ENCODE measurements at regions not wholly inside any gene's neighbourhood (a gene's known extent, or its start where the extent isn't known, plus 50 kb on each side); places are given as distances from the start of the nearest gene placed in this dataset.

DNA sequence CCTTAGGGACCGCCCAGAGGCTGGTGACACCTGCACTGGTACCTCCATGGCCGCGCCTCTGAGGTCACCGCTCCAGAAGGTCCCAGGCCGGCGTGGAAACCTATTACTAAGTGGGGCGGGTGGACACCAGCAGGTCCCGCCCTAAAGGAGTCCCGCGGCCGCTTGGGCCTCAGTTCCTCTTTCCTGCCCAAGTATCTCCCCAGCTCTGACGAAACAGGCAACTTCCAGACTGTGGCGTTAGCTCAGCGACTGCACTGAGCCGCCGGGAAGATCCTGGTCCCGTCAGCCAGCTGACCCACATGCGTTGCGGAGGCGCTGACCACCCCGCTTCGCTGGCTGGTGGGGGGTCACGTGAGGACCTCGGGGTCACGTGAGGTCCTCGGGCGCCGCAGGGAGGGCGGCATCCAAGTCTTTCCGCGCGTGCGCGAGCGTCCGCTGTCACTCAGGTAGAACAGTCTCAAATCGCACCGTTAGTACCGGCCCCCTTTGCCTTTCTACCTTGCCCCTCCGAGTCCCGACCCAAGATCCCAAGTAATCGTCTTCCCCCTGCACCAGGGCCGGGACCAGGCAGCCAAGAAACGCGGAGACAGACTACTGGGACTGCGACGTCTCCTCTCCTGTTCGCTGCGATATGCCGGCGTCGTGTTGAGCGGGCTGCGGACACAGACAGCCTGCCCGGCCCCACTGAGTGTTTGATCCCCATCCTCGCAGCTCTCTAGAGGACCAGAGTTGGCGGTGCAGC is 53.7 kb upstream of the KDM4C start:
- no peaks in the 10 kb centered on the region for H3K9me3 ChIP-seq
- WGBS, 2 donors = 0 to 1% methylated on average over 2 to 53 of the region's 57 CpGs

DNA sequence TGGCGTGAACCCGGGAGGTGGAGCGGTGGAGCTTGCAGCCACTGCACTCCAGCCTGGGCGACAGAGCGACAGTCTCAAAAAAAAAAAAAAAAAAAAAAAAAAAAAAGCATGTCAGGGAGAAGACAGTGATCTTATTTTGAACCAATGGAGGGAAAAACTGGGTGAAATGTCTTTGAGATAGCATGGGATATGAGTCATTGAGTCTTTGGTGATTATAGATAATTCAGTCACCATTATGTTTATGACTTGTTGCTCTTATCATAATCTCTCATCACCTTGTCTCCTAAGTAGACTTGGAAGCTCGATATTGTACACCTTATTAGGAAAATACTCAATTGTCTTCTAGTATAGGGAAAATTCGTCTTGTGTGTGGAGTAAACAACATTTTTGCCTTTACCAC is 55.1 kb upstream of the KDM4C start:
- Histone ChIP-seq H3K4me3 (no peak overlapping the region), H3K27ac (no peak overlapping the region), H3K27me3 (no peaks in the 10 kb centered on the region), H3K36me3 (no peaks in the 10 kb centered on the region), H3K4me1 (peaks cover 0 to 11% (median 0%) of the 10 kb centered on the region in 4 donors), H3K9me3 (no peaks in the 10 kb centered on the region)
- TF ChIP-seq EP300 (IDR thresholded peaks at IDR 0.05) (no peak), POLR2AphosphoS5 (IDR thresholded peaks at IDR 0.05) (no peak), POLR2A (IDR thresholded peaks at IDR 0.05) (no peak)
- TF ChIP-seq, protein P1, sequence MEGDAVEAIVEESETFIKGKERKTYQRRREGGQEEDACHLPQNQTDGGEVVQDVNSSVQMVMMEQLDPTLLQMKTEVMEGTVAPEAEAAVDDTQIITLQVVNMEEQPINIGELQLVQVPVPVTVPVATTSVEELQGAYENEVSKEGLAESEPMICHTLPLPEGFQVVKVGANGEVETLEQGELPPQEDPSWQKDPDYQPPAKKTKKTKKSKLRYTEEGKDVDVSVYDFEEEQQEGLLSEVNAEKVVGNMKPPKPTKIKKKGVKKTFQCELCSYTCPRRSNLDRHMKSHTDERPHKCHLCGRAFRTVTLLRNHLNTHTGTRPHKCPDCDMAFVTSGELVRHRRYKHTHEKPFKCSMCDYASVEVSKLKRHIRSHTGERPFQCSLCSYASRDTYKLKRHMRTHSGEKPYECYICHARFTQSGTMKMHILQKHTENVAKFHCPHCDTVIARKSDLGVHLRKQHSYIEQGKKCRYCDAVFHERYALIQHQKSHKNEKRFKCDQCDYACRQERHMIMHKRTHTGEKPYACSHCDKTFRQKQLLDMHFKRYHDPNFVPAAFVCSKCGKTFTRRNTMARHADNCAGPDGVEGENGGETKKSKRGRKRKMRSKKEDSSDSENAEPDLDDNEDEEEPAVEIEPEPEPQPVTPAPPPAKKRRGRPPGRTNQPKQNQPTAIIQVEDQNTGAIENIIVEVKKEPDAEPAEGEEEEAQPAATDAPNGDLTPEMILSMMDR (IDR thresholded peaks at IDR 0.05) = no peak
- no peak for DNase-seq
- 84 to 88% methylated on average over 6 to 7 of the region's 7 CpGs for WGBS, 2 donors
- no peak for ATAC-seq (ENCODE audit: low FRiP score in 2 of 2)

More for the DNA sequence above, 53.7 kb upstream of the KDM4C start:
- Histone ChIP-seq H3K4me3 (peak overlapping the region; percentile 56 to 60 (median 59)), H3K4me1 (peaks cover 0 to 11% (median 0%) of the 10 kb centered on the region in 4 donors), H3K27ac (peak overlapping the region; percentile 75 to 90 (median 88)), H3K36me3 (no peaks in the 10 kb centered on the region), H3K27me3 (no peaks in the 10 kb centered on the region)
- ATAC-seq (ENCODE audit: low FRiP score in 2 of 2) (peak; percentile 94 to 96), DNase-seq (peak; percentile 94 to 96)
- TF ChIP-seq POLR2A (IDR thresholded peaks at IDR 0.05) (peak in 3 of 4 donors; percentile 64 to 76 (median 64)), EP300 (IDR thresholded peaks at IDR 0.05) (no peak), POLR2AphosphoS5 (IDR thresholded peaks at IDR 0.05) (peak; percentile 84 to 91)
- TF ChIP-seq, protein P1 (IDR thresholded peaks at IDR 0.05) = peak in 2 of 6 experiments; percentile 14 to 16

DNA sequence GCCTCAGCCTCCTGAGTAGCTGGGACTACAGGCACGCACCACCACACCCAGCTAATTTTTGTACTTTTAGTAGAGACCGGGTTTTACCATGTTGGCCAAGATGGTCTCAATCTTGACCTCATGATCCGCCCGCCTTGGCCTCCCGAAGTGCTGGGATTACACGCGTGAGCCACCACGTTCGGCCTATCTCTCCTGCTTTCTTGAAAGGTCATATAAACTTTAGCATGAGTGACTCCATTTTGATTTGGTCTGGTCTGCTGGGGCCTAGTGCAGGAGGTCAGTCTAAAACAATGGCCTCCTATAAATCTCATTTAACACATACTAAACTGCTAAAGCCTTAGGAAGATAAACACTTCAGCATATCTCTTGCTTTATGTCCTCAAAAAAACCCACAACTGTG is 50.6 kb upstream of the GLDC start:
- Histone ChIP-seq H3K4me3 (no peak overlapping the region), H3K27me3 (no peaks in the 10 kb centered on the region), H3K9me3 (no peaks in the 10 kb centered on the region), H3K4me1 (no peaks in the 10 kb centered on the region), H3K36me3 (no peaks in the 10 kb centered on the region), H3K27ac (no peak overlapping the region)
- DNase-seq = no peak
- 89 to 97% methylated on average over 9 of the region's 9 CpGs for WGBS, 2 donors
- TF ChIP-seq POLR2A (IDR thresholded peaks at IDR 0.05) (no peak), EP300 (IDR thresholded peaks at IDR 0.05) (no peak), POLR2AphosphoS5 (IDR thresholded peaks at IDR 0.05) (no peak)
- TF ChIP-seq, protein P1 (IDR thresholded peaks at IDR 0.05) = no peak
- no peak for ATAC-seq (ENCODE audit: low FRiP score in 2 of 2)

DNA sequence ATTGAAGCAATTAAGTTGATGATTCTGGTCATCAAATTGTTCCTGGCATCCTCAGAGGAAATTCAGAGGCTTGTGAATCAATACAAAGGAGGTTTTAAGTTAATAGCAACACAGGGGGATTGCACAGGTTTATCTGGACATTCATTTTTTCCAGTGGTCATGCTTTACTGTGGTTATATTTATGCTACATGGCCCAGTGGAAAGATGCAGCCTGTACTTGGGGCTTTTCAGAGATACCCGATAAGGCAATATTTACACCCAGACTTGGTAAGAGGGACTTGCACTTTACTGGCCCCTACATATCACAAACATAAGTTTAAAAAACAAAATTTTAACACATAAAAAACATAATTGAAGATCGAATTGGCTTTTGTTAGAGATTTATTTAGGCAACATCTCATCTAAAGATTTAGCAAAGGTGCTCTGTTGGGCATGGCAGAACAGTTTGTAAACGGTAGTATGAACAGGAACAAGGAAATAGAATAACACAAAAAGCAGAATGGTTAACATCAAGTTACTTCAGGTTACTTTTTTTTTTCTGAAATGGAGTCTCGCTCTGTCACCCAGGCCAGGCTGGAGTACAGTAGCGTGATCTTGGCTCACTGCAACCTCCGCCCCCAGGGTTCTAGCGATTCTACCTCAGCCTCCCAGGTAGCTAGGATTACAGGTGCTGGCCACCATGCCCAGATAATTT is 49.7 kb upstream of the GLDC start:
- Histone ChIP-seq H3K4me1 (no peaks in the 10 kb centered on the region), H3K36me3 (no peaks in the 10 kb centered on the region), H3K27me3 (no peaks in the 10 kb centered on the region), H3K4me3 (no peak overlapping the region), H3K27ac (no peak overlapping the region), H3K9me3 (no peaks in the 10 kb centered on the region)
- WGBS, 2 donors = 88 to 92% methylated on average over 7 of the region's 7 CpGs
- TF ChIP-seq, protein P1 (IDR thresholded peaks at IDR 0.05) = no peak
- TF ChIP-seq POLR2A (IDR thresholded peaks at IDR 0.05) (no peak), POLR2AphosphoS5 (IDR thresholded peaks at IDR 0.05) (no peak), EP300 (IDR thresholded peaks at IDR 0.05) (no peak)
- ATAC-seq (ENCODE audit: low FRiP score in 2 of 2) (no peak), DNase-seq (no peak)
